ENCODE measurements at regions not wholly inside any gene's neighbourhood (a gene's known extent, or its start where the extent isn't known, plus 50 kb on each side); places are given as distances from the start of the nearest gene placed in this dataset.

- Histone ChIP-seq H3K56ac (replicated peaks; ENCODE audit: insufficient read length, low read depth, low read length) (no peak overlapping the region), H2BK12ac (ENCODE audit: low read depth, low read length) (no peak overlapping the region), H3K79me2 (ENCODE audit: control insufficient read depth in 1 of 2, insufficient read depth in 2 of 2, low read length in 2 of 2) (no peaks in the 10 kb centered on the region), H3K23ac (ENCODE audit: insufficient read length) (no peak overlapping the region), H3K14ac (ENCODE audit: insufficient read length) (no peak overlapping the region), H3K4me1 (replicated peaks in 1 of 4; ENCODE audit: control insufficient read depth in 3 of 4, insufficient read depth in 4 of 4, low read length in 3 of 4) (no peaks in the 10 kb centered on the region), H4K8ac (ENCODE audit: extremely low read depth, insufficient read depth, low read length) (no peak overlapping the region), H4K20me1 (replicated peaks in 1 of 2; ENCODE audit: control insufficient read depth in 1 of 2, insufficient read depth in 2 of 2, low read length in 2 of 2) (no peaks in the 10 kb centered on the region), H3K23me2 (ENCODE audit: low read depth, low read length) (no peaks in the 10 kb centered on the region), H3K27ac (ENCODE audit: low read depth, low read length) (no peak overlapping the region), H2BK20ac (ENCODE audit: low read length) (no peak overlapping the region), H2AFZ (ENCODE audit: low read length) (no peak overlapping the region), H4K91ac (replicated peaks; ENCODE audit: insufficient read length, low read length) (no peak overlapping the region), H3K4ac (replicated peaks; ENCODE audit: insufficient read length, low read depth, low read length) (no peak overlapping the region), H4K5ac (ENCODE audit: insufficient read length, low read depth, low read length) (no peak overlapping the region), H2BK15ac (ENCODE audit: low read length) (no peak overlapping the region), H3K27me3 (replicated peaks in 1 of 4; ENCODE audit: control insufficient read depth in 3 of 4, extremely low read depth in 1 of 4, insufficient read depth in 3 of 4, low read length in 3 of 4) (peaks cover 0 to 1% (median 0%) of the 10 kb centered on the region in 4 experiments; a peak in 1 of 7 replicates), H2BK120ac (replicated peaks; ENCODE audit: low read depth, low read length) (no peak overlapping the region), H3K4me2 (ENCODE audit: insufficient read depth in 1 of 2, low read depth in 2 of 2, low read length in 2 of 2) (no peak overlapping the region), H3K9ac (replicated peaks in 1 of 4; ENCODE audit: extremely low read depth in 1 of 4, low read depth in 3 of 4, low read length in 3 of 4) (no peak overlapping the region), H2AK5ac (ENCODE audit: low read depth, low read length) (no peak overlapping the region), H2BK5ac (ENCODE audit: low read depth, low read length) (no peak overlapping the region), H3K18ac (ENCODE audit: extremely low read depth, low read length) (no peak overlapping the region), H3K36me3 (ENCODE audit: control insufficient read depth in 2 of 4, insufficient read depth in 4 of 4, low read length in 3 of 4) (no peaks in the 10 kb centered on the region), H3K4me3 (ENCODE audit: extremely low read depth in 1 of 4, insufficient read depth in 2 of 4, low read depth in 3 of 4, low read length in 4 of 4) (no peak overlapping the region), H3K79me1 (ENCODE audit: low read depth, low read length) (no peaks in the 10 kb centered on the region), H3K9me3 (ENCODE audit: insufficient read depth in 2 of 2, low read depth in 1 of 2, low read length in 1 of 2) (no peaks in the 10 kb centered on the region)
- POLR2A ChIA-PET (ENCODE audit: partially characterized antibody) = no interaction called here
- WGBS, 2 experiments (ENCODE audit: extremely low coverage in 1 of 2, insufficient coverage in 1 of 2, insufficient read length in 1 of 2, insufficient replicate concordance in 2 of 2, low coverage in 1 of 2, low lambda C conversion rate in 2 of 2, missing lambda C conversion rate in 1 of 2) = 86% methylated on average over 2 of the region's 2 CpGs; no CpG with 5 or more reads in 1 of the 2 experiments
- FAIRE-seq (no peak), DNase-seq (ENCODE audit: low read depth in 1 of 2, low spot score in 2 of 2) (no peak)
- CTCF ChIA-PET (ENCODE audit: partially characterized antibody) = no interaction called here
- no peak for TF ChIP-seq TBP (IDR thresholded peaks at IDR 0.05; ENCODE audit: low read depth, low read length)
- no peak for TF ChIP-seq NRF1 (IDR thresholded peaks at IDR 0.05; ENCODE audit: low read depth, low read length)
- no peak for TF ChIP-seq HDAC6 (IDR thresholded peaks at IDR 0.05; ENCODE audit: low read depth, low read length)
Observed at GRCh38 chr4:59195839-59196238, 2004.3 kb upstream of the ADGRL3 start.
